Uterus (tissue), 2 donors: ENCODE measurements at regions not wholly inside any gene's neighbourhood (a gene's known extent, or its start where the extent isn't known, plus 50 kb on each side); places are given as distances from the start of the nearest gene placed in this dataset.

Source experiments
- CTCF ChIP-seq, 4 experiments: fragments of 200-600 bp in 2 of 4; fragments of 450-650 bp in 2 of 4; sonication (generic) in 2 of 4; IDR thresholded peaks; one replicate each; pipeline ENCODE4 v1.5.1; 2016 to 2019; ENCODE audit warnings: antibody characterized with exemption in 4 of 4, mild to moderate bottlenecking in 2 of 4, moderate library complexity in 1 of 4
- POLR2A ChIP-seq, 2 donors: fragments of 450-650 bp; IDR thresholded peaks; one replicate each; pipeline ENCODE4 v1.6.1; 2016; ENCODE audit warnings: antibody characterized with exemption in 2 of 2, mild to moderate bottlenecking in 1 of 2, moderate library complexity in 1 of 2

GRCh38 chr9:109962215-109962614 is 182.2 kb downstream of the PALM2AKAP2 start:
- no peak for TF ChIP-seq POLR2A (IDR thresholded peaks at IDR 0.05)
- TF ChIP-seq CTCF (IDR thresholded peaks at IDR 0.05): no peak
